Neural cell (in vitro differentiated cells): ENCODE measurements at regions not wholly inside any gene's neighbourhood (a gene's known extent, or its start where the extent isn't known, plus 50 kb on each side); places are given as distances from the start of the nearest gene placed in this dataset.

Source experiments
- H2AFZ ChIP-seq: fragments of 200-600, 300-800 bp; sonication (generic), shearing (Covaris generic); 2 replicates; pipeline ENCODE4 v1.6.0; 2014; ENCODE audit warnings: low read depth, mild to moderate bottlenecking, antibody characterized with exemption, low read length, moderate library complexity
- H3F3A ChIP-seq: fragments of 200-600 bp; shearing (Covaris generic); 2 replicates; pipeline ENCODE4 v1.6.1; 2016; ENCODE audit warnings: mild to moderate bottlenecking, moderate library complexity, mixed read lengths, antibody characterized with exemption, low read length; ENCODE audit not compliant: insufficient read depth, poor library complexity, severe bottlenecking
- H3K27ac ChIP-seq: fragments of 200-600, 300-800 bp; sonication (generic), shearing (Covaris generic); 2 replicates; pipeline ENCODE4 v1.5.1; 2014; ENCODE audit warnings: mild to moderate bottlenecking, low read length, moderate library complexity
- H3K27me3 ChIP-seq: fragments of 300-800, 200-600 bp; sonication (generic), shearing (Covaris generic); 2 replicates; pipeline ENCODE4 v1.6.0; 2014; ENCODE audit warnings: mild to moderate bottlenecking, low read depth, low read length, moderate library complexity; ENCODE audit not compliant: insufficient read depth
- H3K36me3 ChIP-seq: fragments of 300-800, 200-600 bp; sonication (generic), shearing (Covaris generic); 2 replicates; pipeline ENCODE4 v1.5.1; 2014; ENCODE audit warnings: mild to moderate bottlenecking, antibody characterized with exemption, low read length, moderate library complexity; ENCODE audit not compliant: insufficient read depth
- H3K4me2 ChIP-seq: fragments of 300-800, 200-600 bp; sonication (generic), shearing (Covaris generic); 2 replicates; pipeline ENCODE4 v1.6.0; 2014; ENCODE audit warnings: mild to moderate bottlenecking, low read length
- H3K4me3 ChIP-seq: fragments of 300-800, 200-600 bp; sonication (generic), shearing (Covaris generic); 2 replicates; pipeline ENCODE4 v1.5.1; 2014; ENCODE audit warnings: mild to moderate bottlenecking, low read length, moderate library complexity
- H3K79me2 ChIP-seq: fragments of 200-600 bp; shearing (Covaris generic); replicated peaks from 2 replicates; pipeline ENCODE4 v1.6.0; 2014; ENCODE audit warnings: mild to moderate bottlenecking, low read length, moderate library complexity; ENCODE audit not compliant: insufficient read depth
- H3K9ac ChIP-seq: fragments of 300-800, 200-600 bp; sonication (generic), shearing (Covaris generic); 2 replicates; pipeline ENCODE4 v1.6.1; 2016; ENCODE audit warnings: mild to moderate bottlenecking, low read length, mixed read lengths
- H3K9me2 ChIP-seq: fragments of 200-600 bp; shearing (Covaris generic); 2 replicates; pipeline ENCODE4 v1.6.1; 2016; ENCODE audit warnings: mild to moderate bottlenecking, low read length, mixed read lengths; ENCODE audit not compliant: insufficient read depth
- H3K9me3 ChIP-seq: fragments of 200-600, 300-800 bp; sonication (generic), shearing (Covaris generic); 2 replicates; pipeline ENCODE4 v1.6.1; 2016; ENCODE audit warnings: mild to moderate bottlenecking, mixed run types, low read length, moderate library complexity, mixed read lengths
- H4K20me1 ChIP-seq: fragments of 200-600 bp; shearing (Covaris generic); 2 replicates; pipeline ENCODE4 v1.6.1; 2016; ENCODE audit warnings: mild to moderate bottlenecking, mixed run types; ENCODE audit not compliant: insufficient read depth
- CTCF ChIP-seq: fragments of 450-650 bp; IDR thresholded peaks from 2 replicates; pipeline ENCODE4 v1.5.1; 2014; ENCODE audit warnings: antibody characterized with exemption, mild to moderate bottlenecking, moderate library complexity; ENCODE audit not compliant: poor library complexity, severe bottlenecking
- EP300 ChIP-seq: fragments of 450-650 bp; conservative IDR thresholded peaks from 2 replicates; pipeline ENCODE4 v1.6.1; 2014; ENCODE audit warnings: antibody characterized with exemption, mild to moderate bottlenecking, moderate library complexity; ENCODE audit not compliant: poor library complexity, severe bottlenecking
- EZH2 ChIP-seq: fragments of 200-600, 300-800 bp; shearing (Covaris generic), sonication (generic); IDR thresholded peaks from 2 replicates; pipeline ENCODE4 v1.6.1; 2014; ENCODE audit warnings: antibody characterized with exemption, low read length, borderline replicate concordance, mild to moderate bottlenecking; ENCODE audit not compliant: insufficient read depth, poor library complexity, severe bottlenecking
- POLR2AphosphoS5 ChIP-seq: IDR thresholded peaks from 2 replicates; pipeline ENCODE4 v1.6.1; 2012
- RAD21 ChIP-seq: fragments of 450-650 bp; conservative IDR thresholded peaks from 2 replicates; pipeline ENCODE4 v1.6.1; 2014; ENCODE audit warnings: antibody characterized with exemption, mild to moderate bottlenecking, moderate library complexity
- REST ChIP-seq: IDR thresholded peaks from 2 replicates; pipeline ENCODE4 v1.6.1; 2012; ENCODE audit warnings: borderline replicate concordance
- SMC3 ChIP-seq: fragments of 450-650 bp; conservative IDR thresholded peaks from 2 replicates; pipeline ENCODE4 v1.6.1; 2014; ENCODE audit warnings: antibody characterized with exemption, mild to moderate bottlenecking, moderate library complexity; ENCODE audit not compliant: poor library complexity
- TAF1 ChIP-seq: IDR thresholded peaks from 2 replicates; pipeline ENCODE4 v1.6.1; 2012; ENCODE audit warnings: low read depth

- Histone ChIP-seq H2AFZ (no peak overlapping the region), H3F3A (no peaks in the 10 kb centered on the region), H3K79me2 (no peaks in the 10 kb centered on the region), H3K36me3 (no peaks in the 10 kb centered on the region), H4K20me1 (no peaks in the 10 kb centered on the region), H3K4me2 (no peak overlapping the region), H3K9ac (no peak overlapping the region), H3K9me2 (no peaks in the 10 kb centered on the region), H3K27ac (no peak overlapping the region), H3K4me3 (no peak overlapping the region), H3K9me3 (no peaks in the 10 kb centered on the region), H3K27me3 (no peaks in the 10 kb centered on the region)
- TF ChIP-seq EP300 (no peak), REST (no peak), RAD21 (no peak), TAF1 (no peak), EZH2 (no peak), SMC3 (no peak), CTCF (no peak), POLR2AphosphoS5 (no peak)
Measured at GRCh38 chr5:57577432-57578175, 95.0 kb upstream of the ACTBL2 start.

- Histone ChIP-seq H4K20me1 (no peaks in the 10 kb centered on the region), H3K27me3 (no peaks in the 10 kb centered on the region), H3K9ac (no peak overlapping the region), H3F3A (no peaks in the 10 kb centered on the region), H3K9me2 (no peaks in the 10 kb centered on the region), H3K36me3 (no peaks in the 10 kb centered on the region), H3K4me2 (no peak overlapping the region), H3K79me2 (no peaks in the 10 kb centered on the region), H3K9me3 (no peaks in the 10 kb centered on the region), H3K4me3 (no peak overlapping the region), H2AFZ (no peak overlapping the region), H3K27ac (no peak overlapping the region)
- TF ChIP-seq SMC3 (no peak), EZH2 (no peak), CTCF (no peak), RAD21 (no peak), POLR2AphosphoS5 (no peak), EP300 (no peak)
Measured at GRCh38 chr5:57576317-57576716, 93.7 kb upstream of the ACTBL2 start.
